SK-N-SH treated with all-trans-retinoic acid at 6 μM for 48 hours (cell line): ENCODE measurements at regions not wholly inside any gene's neighbourhood (a gene's known extent, or its start where the extent isn't known, plus 50 kb on each side); places are given as distances from the start of the nearest gene placed in this dataset.

Experiments
- RARB ChIP-seq: fragments of 250-450 bp; sonication (Bioruptor Pico); IDR thresholded peaks from 2 replicates; pipeline ENCODE4 v1.8.0; 2021; ENCODE audit warnings: mild to moderate bottlenecking, moderate library complexity
- ZC3H10 ChIP-seq: fragments of 250-450 bp; sonication (Bioruptor Pico); IDR thresholded peaks from 2 replicates; pipeline ENCODE4 v1.5.1; 2021; ENCODE audit warnings: mild to moderate bottlenecking, moderate library complexity
- ZFP30 ChIP-seq: fragments of 450-650 bp; formaldehyde crosslinking; IDR thresholded peaks from 2 replicates; pipeline ENCODE4 v1.5.0; 2022; ENCODE audit warnings: mild to moderate bottlenecking, moderate library complexity

GRCh38 chr20:57985278-57985677 is 243.2 kb downstream of the ANKRD60 start:
- TF ChIP-seq ZC3H10 (CRISPR knock-in tag) (no peak), RARB (CRISPR knock-in tag) (no peak), ZFP30 (CRISPR knock-in tag) (no peak)
